ENCODE measurements at regions not wholly inside any gene's neighbourhood (a gene's known extent, or its start where the extent isn't known, plus 50 kb on each side); places are given as distances from the start of the nearest gene placed in this dataset.
"Not testable (repeated sequence)": the region's sequence is repeated elsewhere in the genome, so short reads cannot be mapped to it uniquely, and the experiment has no call there.

DNA sequence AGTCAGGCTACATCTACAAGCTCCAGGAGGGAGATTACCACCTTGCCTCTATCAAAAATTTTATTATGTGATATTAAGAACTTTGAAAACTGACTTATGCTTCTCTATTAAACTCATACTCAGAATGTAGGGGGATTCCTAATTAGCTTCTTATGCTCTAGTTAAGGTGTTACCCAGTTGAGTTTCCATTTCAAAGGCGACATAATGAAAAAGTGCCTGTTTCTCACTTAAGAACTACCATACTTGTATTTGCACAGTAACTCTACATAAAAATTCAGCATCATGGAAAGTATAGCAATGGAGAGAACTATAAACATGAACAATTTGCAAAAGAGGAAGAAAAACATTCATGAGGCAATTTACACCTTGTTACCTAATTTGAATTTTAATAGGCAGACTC lies 739.1 kb downstream of the ZPLD1 start:
- no peak for DNase-seq (ENCODE audit: low read depth)

DNA sequence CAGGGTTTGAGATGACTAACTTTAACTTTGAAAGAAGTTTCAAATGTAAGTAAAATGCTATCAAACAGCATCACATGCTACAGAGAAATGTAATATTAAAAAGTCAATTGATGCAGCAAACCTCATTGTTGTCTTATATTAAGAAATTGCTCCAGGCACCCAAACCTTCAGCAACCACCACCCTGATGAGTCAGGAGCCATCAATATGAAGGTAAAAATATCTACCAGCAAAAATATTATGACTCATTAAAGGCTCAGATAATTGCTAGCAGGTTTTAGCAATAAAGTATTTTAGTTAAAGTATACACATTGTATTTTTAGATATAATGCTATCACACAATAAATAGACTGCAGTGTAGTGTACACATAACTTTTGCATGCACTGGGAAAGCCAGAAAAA lies 746.3 kb downstream of the ZPLD1 start:
- DNase-seq (ENCODE audit: low read depth): no peak

GRCh38 chr3:103184772-103185171 lies 750.0 kb downstream of the ZPLD1 start:
- no peak for DNase-seq (ENCODE audit: low read depth)

DNA sequence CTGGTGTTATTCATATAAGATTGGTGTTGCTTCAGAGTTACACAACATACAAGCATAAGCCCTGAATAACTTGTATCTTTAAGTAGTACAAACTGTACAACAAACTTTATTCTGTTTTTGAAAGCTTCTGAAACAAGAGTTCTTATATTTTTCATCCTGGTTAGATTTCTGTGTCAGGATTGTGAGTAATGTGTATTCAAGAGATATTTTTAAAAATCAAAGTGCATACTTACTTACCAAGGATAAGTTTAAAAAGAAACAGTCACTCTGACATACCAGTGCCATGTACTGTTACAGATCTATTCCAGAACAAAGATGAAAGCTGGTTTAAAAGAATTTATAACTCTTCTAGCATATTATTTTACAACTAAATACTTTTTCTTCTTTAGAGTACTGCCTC lies 755.1 kb downstream of the ZPLD1 start:
- DNase-seq (ENCODE audit: low read depth): no peak

- DNase-seq (ENCODE audit: low read depth): no peak
Observed at GRCh38 chr3:103195216-103195615, 760.4 kb downstream of the ZPLD1 start.

- DNase-seq (ENCODE audit: low read depth): no peak
Observed at GRCh38 chr3:103203441-103203840, 768.6 kb downstream of the ZPLD1 start.

GRCh38 chr3:103210583-103210982 lies 775.8 kb downstream of the ZPLD1 start:
- no peak for DNase-seq (ENCODE audit: low read depth)

- DNase-seq (ENCODE audit: low read depth): no peak
Observed at GRCh38 chr3:103218146-103218545, 783.3 kb downstream of the ZPLD1 start.

DNA sequence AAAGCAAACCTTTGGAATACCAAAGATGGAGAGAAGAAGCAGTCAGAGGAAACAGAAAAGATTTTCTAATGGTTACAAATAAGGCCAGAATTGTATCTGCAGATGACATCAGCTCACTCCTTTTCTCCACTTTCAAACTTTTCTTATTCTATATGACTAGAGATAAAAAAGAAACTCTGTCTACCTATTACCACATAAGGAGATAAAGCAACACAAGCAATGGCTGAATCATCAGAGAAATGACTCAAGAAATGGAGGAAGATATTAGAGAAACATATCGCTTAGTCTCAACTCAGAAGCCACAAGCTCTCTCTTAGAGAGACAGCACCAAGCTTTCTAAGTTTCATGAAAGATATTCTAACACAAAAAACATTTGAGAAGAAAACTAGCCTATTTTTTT lies 784.0 kb downstream of the ZPLD1 start:
- no peak for DNase-seq (ENCODE audit: low read depth)

DNA sequence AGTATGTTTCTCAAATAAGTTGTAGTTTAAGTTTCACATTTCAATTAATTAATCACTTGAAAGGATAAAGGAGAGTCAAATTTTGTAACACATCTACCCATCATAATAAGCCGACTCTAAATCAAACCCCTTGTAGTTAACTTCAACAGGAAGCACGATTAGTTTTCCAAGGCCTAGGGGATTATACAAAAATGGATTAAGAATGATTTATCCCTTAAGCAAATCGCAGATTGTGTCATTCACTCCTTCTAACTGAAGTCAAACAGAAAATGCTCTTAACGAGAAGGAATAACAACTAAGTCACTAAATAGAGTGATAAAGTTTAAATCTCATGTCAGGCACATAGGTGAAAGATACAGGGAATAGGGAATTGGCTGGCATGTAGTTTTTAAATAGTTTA lies 792.8 kb downstream of the ZPLD1 start:
- DNase-seq (ENCODE audit: low read depth): no peak

GRCh38 chr3:103247459-103247858 lies 812.6 kb downstream of the ZPLD1 start:
- no peak for DNase-seq (ENCODE audit: low read depth)

- not testable (repeated sequence) for DNase-seq (ENCODE audit: low read depth)
Observed at GRCh38 chr3:103254827-103255226, 820.0 kb downstream of the ZPLD1 start.

DNA sequence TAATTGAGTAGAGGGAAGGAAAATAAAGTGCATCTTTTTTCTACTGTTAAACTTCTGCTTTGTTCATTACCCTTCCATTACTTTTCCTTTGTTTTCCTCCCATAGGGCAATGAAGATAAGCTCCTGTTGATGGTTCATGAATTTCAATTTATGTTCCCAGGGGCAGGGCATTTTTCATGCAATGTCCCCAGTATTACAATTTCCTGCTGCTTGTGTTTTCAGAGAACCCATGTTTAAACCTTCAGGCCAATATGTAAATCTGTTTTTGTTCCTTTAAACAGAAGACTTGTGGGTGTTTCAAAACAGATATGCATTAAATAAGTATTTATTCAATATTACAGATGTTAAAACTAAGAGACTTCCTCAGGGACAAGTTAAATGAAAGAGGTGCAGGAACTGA lies 834.5 kb downstream of the ZPLD1 start:
- no peak for DNase-seq (ENCODE audit: low read depth)

DNA sequence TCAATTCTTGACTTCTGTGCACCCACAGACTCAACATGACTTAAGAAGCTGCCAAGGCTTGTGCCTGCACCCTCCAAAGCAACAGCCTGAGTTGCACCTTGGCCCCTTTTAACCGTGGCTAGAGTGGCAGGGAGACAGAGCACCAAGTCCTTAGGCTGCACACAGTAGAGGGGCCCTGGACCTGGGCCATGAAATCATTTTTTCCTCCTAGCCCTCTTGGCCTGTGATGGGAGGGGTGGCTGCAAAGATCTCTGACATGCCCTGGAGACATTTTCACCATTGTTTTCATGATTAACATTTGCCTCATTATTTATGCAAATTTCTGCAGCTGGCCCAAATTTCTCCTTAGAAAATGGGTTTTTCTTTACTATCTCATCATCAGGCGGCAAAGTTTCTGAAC lies 836.8 kb downstream of the ZPLD1 start:
- no peak for DNase-seq (ENCODE audit: low read depth)

GRCh38 chr3:103295974-103296570 lies 861.3 kb downstream of the ZPLD1 start:
- DNase-seq (ENCODE audit: low read depth): no peak

- DNase-seq (ENCODE audit: low read depth): not testable (repeated sequence)
Observed at GRCh38 chr3:103297502-103297901, 862.7 kb downstream of the ZPLD1 start.

DNA sequence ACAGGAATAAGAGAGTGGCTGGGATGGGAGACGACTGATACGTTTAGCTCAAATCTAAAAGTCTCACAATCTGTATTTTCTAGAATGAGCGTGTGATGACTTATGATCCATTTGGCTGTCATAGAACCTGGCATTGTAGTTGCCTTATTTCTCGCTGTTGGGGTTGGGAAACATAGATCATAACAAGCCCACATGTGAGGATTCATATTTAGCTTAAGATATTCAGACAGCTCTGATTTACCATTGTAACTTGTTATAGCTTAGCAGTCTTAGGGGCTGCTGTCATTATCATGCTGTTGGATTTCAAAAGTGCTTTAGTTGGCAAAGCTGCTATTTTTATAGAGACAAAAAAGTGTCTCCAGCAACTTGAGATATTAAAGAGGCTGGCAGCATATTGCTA lies 871.3 kb downstream of the ZPLD1 start:
- no peak for DNase-seq (ENCODE audit: low read depth)

GRCh38 chr3:103308921-103309320 lies 874.1 kb downstream of the ZPLD1 start:
- no peak for DNase-seq (ENCODE audit: low read depth)

GRCh38 chr3:103319912-103320311 lies 885.1 kb downstream of the ZPLD1 start:
- no peak for DNase-seq (ENCODE audit: low read depth)

GRCh38 chr3:103337179-103337845 lies 902.5 kb downstream of the ZPLD1 start:
- DNase-seq (ENCODE audit: low read depth): no peak

DNA sequence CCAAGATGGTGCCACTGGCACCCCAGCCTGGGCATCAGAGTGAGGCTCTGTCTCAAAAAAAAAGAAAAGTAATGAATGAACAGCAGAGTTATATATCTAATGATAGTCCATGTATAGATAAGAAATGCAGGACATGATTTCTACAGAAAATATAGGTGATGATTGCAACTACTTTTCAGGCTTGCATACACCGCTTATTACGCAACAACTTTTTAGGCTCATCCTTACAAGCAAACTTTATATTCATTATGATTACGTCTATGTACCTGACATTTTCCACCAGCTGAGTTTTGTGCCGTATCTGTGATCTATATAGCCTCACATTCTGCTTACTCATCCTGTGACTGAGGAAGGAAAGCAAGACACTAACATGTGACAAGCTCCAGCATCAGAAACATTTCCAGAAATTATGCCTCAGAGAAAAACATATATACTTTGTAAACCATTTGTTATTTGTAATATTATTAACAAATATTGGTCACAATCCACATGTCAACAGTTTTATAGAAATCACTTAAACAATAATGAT lies 906.3 kb downstream of the ZPLD1 start:
- DNase-seq (ENCODE audit: low read depth): no peak

DNA sequence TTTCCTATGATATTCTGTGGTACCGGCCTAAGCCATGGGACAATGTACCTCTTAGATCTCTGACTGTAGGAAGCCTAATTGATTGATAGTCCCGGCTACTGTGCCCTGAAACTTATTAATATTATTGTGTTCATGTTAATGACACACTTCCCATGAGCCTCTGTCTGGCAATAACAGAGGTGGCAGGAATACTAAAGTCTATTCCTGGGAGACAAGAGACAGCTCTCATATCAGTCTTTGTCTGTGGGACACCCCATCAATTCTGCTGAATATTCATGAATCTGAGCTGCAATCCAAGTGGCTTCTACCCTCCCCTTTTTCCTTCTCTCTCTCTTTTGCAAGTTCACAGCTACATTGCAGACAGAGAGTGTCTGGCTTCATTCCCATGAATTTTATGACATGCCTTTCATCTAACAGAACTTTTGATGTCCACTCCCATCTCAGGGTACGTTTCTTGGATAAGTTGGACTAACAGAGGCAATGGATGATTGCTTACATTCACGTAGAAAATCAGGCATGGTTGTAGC lies 907.5 kb downstream of the ZPLD1 start:
- no peak for DNase-seq (ENCODE audit: low read depth)

- no peak for DNase-seq (ENCODE audit: low read depth)
Observed at GRCh38 chr3:103349760-103350159, 914.9 kb downstream of the ZPLD1 start.

DNA sequence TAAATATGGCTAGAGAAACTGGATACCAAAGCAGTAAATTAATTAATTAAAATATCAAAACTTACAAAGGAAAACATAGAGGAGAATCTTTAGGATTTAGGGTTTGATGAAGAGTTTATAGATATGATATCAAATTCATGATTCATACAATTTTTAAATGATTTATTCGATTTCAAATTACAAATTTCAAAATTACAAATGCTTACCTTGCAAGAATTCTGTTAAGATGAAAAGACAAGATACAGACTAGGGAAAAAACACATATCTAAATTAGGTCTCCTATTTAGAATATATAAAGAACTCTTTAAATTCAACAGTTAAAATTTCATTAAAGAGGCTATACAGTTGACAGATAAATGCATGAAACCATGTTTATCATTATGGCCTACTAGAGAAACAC lies 930.7 kb downstream of the ZPLD1 start:
- DNase-seq (ENCODE audit: low read depth): no peak
